VCaP (cell line): ENCODE measurements at regions not wholly inside any gene's neighbourhood (a gene's known extent, or its start where the extent isn't known, plus 50 kb on each side); places are given as distances from the start of the nearest gene placed in this dataset.
"Not testable (repeated sequence)": the region's sequence is repeated elsewhere in the genome, so short reads cannot be mapped to it uniquely, and the experiment has no call there.

Experiments used
- H3K27ac ChIP-seq: fragments of 450-650 bp; 2 replicates; pipeline ENCODE4 v1.5.1; 2017
- CTCF ChIP-seq: fragments of 450-650 bp; conservative IDR thresholded peaks from 2 replicates; pipeline ENCODE4 v1.5.1; 2017; ENCODE audit warnings: mild to moderate bottlenecking, moderate library complexity

DNA sequence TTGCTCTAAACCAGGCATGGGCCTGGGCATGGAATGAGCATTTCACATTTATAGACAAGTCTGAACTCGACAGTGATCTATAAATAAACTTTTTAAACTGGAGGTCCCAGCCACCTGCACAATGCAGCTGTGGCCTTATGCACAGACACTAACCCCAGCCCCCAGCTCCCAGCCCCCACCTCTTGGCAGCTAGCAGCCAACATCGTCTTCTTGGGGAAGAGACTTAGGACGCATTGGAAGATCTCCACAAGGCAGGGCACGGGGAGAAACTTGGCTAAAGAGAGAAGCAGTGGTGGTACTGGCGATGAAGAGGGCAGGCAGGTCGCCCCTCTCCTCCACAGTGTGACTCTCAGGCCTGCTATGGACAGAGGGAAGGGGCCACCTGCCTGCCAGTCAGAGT, 213.2 kb downstream of the ANAPC1 start:
- no peak for TF ChIP-seq CTCF
- no peak overlapping the region for H3K27ac ChIP-seq

GRCh38 chr2:111671426-111672150, 212.4 kb downstream of the ANAPC1 start:
- H3K27ac ChIP-seq, result no peak overlapping the region
- no peak for TF ChIP-seq CTCF

DNA sequence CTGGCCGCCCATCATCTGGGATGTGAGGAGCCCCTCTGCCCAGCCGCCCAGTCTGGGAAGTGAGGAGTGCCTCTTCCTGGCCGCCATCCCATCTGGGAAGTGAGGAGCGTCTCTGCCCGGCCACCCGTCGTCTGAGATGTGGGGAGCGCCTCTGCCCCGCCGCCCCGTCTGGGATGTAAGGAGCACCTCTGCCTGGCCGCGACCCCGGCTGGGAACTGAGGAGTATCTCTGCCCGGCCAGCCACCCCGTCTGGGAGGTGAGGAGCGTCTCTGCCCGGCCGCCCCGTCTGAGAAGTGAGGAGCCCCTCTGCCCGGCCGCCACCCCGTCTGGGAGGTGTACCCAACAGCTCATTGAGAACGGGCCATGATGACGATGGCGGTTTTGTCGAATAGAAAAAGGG, 211.4 kb downstream of the ANAPC1 start:
- H3K27ac ChIP-seq, result not testable (repeated sequence)

GRCh38 chr2:111673526-111673925, 210.5 kb downstream of the ANAPC1 start:
- no peak overlapping the region for H3K27ac ChIP-seq

DNA sequence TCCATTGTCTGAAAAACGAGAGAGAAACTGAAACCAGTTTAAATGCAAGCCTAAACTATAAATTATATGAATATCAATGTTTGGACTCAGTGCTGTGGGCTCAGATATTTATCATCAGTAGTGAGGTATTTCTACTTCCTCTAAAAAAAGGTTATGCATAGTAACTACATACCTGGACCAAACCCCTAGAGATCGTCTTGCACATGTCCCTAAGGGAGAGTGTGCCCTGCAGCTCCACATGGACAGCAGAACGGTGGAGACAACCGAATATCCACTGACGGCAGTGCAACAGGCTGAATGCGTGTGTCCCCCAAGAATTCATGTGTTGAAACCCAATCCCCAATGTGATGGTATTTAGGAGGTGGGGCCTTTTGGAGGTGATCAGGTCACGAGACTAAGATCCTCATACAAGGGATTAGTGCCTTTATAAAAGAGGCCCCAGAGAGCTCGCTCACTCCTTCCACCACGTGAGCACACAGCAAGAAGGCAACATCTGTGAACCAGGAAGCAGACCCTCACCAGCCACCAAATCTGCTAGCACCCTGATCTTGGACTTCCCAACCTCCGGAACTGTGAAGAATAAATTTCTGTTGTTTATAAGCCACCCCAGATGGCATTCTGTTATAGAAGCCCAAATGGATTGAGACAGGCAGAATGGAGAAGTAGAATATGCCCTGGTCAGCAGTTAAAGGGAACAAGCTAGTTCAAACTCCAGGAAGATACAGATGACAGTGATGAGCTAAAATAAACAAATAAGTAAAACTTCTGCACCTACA, 208.4 kb downstream of the ANAPC1 start:
- no peak overlapping the region for H3K27ac ChIP-seq
- no peak for TF ChIP-seq CTCF

More at GRCh38 chr2:111673526-111673925, 210.5 kb downstream of the ANAPC1 start:
- no peak for TF ChIP-seq CTCF

GRCh38 chr2:111676291-111676822, 207.6 kb downstream of the ANAPC1 start:
- TF ChIP-seq CTCF, result no peak
- H3K27ac ChIP-seq, result no peak overlapping the region

DNA sequence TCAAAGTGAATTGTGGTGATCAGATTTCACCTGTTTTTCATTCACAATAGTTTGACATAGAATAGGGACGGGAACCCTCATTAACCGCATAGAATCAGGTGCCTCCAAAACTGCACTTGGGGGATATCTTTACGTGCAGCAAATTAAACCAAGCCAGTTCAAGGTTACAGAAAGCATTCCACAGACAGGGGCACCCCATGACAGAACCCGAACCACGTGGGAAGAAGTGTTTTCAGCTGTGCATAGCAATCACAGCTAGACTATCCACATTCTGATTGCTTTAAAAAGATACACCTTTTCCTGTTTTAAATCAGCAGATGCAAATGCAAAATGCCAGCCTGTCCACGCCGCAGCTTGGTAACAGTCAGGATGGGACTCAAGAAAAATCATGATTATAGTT, 205.8 kb downstream of the ANAPC1 start:
- TF ChIP-seq CTCF, result no peak
- no peak overlapping the region for H3K27ac ChIP-seq

- no peak overlapping the region for H3K27ac ChIP-seq
- no peak for TF ChIP-seq CTCF
Observed at GRCh38 chr2:111678651-111679050, 205.3 kb downstream of the ANAPC1 start.
